ENCODE measurements at regions not wholly inside any gene's neighbourhood (a gene's known extent, or its start where the extent isn't known, plus 50 kb on each side); places are given as distances from the start of the nearest gene placed in this dataset.

DNA sequence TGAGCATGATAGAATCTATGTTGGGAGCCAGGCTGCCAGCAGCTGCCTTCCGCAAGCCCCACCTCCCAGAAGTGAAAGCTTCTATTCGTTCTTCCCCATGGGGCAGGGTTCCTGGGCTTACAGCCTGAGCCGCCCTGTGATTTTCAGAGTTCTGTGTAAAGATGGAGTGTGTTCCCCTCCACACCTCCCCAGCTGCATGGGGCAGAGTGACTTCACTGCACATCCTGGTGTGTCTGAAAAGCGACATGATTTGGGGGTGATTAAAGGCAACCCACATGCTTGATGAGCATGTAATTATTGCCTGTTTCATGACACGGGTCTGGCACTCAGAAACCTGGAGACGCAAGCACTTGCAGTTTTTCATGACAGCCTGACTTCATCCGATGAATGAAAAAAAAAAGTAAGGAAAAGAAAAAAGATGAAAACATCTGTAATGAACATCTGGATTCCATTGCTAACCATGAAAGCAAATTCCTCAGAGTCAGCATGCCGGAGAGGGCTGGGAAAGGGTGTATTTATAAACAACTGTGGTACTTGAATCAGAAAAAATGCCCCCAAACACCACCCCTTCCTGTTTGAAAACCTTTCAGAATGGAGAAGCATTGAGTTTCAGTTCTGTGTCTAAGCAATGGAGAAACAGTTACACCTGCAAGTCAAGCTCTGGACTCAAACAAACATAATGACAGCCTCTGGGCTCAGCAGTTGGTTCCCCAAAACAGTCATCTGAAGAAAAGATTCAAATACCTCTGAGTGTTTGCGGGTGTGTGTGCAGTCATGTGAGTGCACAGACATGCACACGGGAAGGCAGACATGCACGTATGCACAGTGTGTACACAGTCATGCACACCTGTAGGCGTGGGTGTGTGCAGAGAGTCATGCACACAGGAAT is 266.0 kb downstream of the ENGASE start:
- no peak overlapping the region for H3K27ac Mint-ChIP-seq
- no peaks in the 10 kb centered on the region for H3K9me3 Mint-ChIP-seq
- DNase-seq, result no peak
- H3K36me3 Mint-ChIP-seq (ENCODE audit: low read depth), result no peaks in the 10 kb centered on the region
- peaks cover 7% of the 10 kb centered on the region for H3K27me3 Mint-ChIP-seq
- intact Hi-C loops (cut with micrococcal nuclease), result no loop called here
- no peak overlapping the region for H3K4me3 Mint-ChIP-seq
- no peaks in the 10 kb centered on the region for H3K4me1 Mint-ChIP-seq

DNA sequence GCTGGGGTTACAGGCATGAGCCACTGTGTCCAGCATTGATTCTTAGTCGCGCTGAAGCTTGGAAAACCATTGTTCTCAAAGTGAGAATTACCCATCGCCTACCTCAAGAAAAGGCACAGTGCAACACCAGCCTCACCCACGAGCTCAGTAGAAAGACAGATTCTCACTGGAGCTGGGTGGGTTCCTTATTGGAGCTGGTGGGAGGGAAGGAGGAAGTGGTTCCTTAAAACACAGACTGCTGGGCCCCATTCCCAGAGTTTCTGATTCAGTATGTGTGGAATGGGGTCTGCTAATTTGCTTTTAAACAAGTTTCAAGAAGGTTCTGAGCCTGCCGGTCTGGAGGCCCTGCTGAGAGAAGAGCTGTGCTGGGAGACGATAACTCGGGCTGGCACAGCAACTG is 264.7 kb downstream of the ENGASE start:
- H3K9me3 Mint-ChIP-seq, result no peaks in the 10 kb centered on the region
- DNase-seq, result no peak
- no peak overlapping the region for H3K4me3 Mint-ChIP-seq
- H3K36me3 Mint-ChIP-seq (ENCODE audit: low read depth), result no peaks in the 10 kb centered on the region
- peaks cover 2% of the 10 kb centered on the region for H3K27me3 Mint-ChIP-seq
- no peaks in the 10 kb centered on the region for H3K4me1 Mint-ChIP-seq
- no peak overlapping the region for H3K27ac Mint-ChIP-seq
- intact Hi-C loops (cut with micrococcal nuclease), result no loop called here

DNA sequence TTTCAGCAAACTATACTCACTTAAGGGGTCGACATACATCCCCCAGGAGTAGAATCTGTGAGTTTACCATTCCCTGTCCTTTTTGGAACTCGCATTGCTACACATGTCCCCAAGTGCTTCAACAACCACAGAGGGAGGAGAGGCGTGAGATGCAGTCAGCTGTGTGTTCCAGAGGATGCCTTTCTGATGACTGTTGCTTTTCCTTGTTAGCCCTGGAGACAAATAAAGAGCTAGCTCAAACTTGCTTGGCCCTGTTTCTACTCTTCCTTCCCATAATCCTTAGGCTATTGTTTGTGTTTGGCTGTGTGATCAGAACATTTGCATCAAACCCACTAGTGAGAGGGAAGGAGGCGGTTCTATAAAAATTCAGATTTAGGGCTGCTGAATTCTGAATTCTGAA is 264.0 kb downstream of the ENGASE start:
- intact Hi-C loops (cut with micrococcal nuclease), result no loop called here
- H3K36me3 Mint-ChIP-seq (ENCODE audit: low read depth), result no peaks in the 10 kb centered on the region
- no peaks in the 10 kb centered on the region for H3K9me3 Mint-ChIP-seq
- no peak overlapping the region for H3K4me3 Mint-ChIP-seq
- no peaks in the 10 kb centered on the region for H3K4me1 Mint-ChIP-seq
- no peak overlapping the region for H3K27ac Mint-ChIP-seq
- no peak for DNase-seq
- peaks cover 2% of the 10 kb centered on the region for H3K27me3 Mint-ChIP-seq

- Mint-ChIP-seq H3K9me3 (no peaks in the 10 kb centered on the region), H3K27ac (no peak overlapping the region), H3K4me3 (no peak overlapping the region), H3K4me1 (no peaks in the 10 kb centered on the region), H3K27me3 (peaks cover 2% of the 10 kb centered on the region), H3K36me3 (ENCODE audit: low read depth) (no peaks in the 10 kb centered on the region)
- intact Hi-C loops (cut with micrococcal nuclease), result no loop called here
- DNase-seq, result no peak
Observed at GRCh38 chr17:79338152-79338551, 263.5 kb downstream of the ENGASE start.

DNA sequence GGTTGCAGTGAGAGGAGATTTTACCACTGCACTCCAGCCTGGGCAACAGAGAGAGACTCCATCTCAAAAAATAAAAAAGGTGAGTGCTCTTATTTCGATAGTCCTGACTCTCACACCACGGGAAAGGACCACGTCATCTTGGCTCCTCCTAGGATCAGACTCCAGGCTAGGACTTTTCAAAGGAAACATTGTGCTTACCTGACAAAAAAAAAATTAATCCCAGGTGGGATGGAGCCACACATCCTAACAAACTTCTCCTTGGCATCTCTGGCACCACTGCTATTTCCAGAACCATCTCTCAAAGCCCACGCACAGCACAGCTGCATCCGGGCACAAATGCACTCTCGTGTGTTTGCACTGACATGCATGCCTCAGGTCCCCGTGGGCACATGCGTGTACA is 262.4 kb downstream of the ENGASE start:
- no peak overlapping the region for H3K27ac Mint-ChIP-seq
- no peak for DNase-seq
- no peaks in the 10 kb centered on the region for H3K9me3 Mint-ChIP-seq
- no peak overlapping the region for H3K4me3 Mint-ChIP-seq
- H3K4me1 Mint-ChIP-seq, result no peaks in the 10 kb centered on the region
- no peaks in the 10 kb centered on the region for H3K36me3 Mint-ChIP-seq (ENCODE audit: low read depth)
- no peaks in the 10 kb centered on the region for H3K27me3 Mint-ChIP-seq
- intact Hi-C loops (cut with micrococcal nuclease), result no loop called here

DNA sequence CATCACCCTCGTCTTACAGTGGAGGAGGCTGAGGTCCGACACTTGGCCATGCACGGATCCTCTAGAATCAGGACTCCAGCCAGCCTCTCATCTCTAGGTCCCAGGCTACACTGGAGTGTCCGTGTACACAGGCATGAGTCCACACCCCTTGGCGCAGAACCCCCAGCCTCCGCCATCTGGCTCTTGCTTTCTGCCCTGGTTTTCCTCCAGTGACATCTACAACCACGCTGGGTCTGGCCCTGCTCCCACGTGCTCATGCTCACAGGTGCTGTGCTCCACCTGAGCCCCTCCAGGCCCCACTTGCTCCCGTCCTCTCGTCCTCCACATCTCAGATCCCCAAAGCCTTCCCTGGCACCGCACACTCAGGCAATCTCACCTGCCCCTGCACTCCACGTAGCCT is 260.8 kb downstream of the ENGASE start:
- no peak overlapping the region for H3K27ac Mint-ChIP-seq
- H3K27me3 Mint-ChIP-seq, result no peaks in the 10 kb centered on the region
- H3K9me3 Mint-ChIP-seq, result no peaks in the 10 kb centered on the region
- no peaks in the 10 kb centered on the region for H3K4me1 Mint-ChIP-seq
- no peak for DNase-seq
- H3K4me3 Mint-ChIP-seq, result no peak overlapping the region
- H3K36me3 Mint-ChIP-seq (ENCODE audit: low read depth), result no peaks in the 10 kb centered on the region
- intact Hi-C loops (cut with micrococcal nuclease), result no loop called here

- no peak overlapping the region for H3K4me3 Mint-ChIP-seq
- no peak overlapping the region for H3K27ac Mint-ChIP-seq
- H3K27me3 Mint-ChIP-seq, result no peaks in the 10 kb centered on the region
- H3K4me1 Mint-ChIP-seq, result no peaks in the 10 kb centered on the region
- H3K36me3 Mint-ChIP-seq (ENCODE audit: low read depth), result no peaks in the 10 kb centered on the region
- H3K9me3 Mint-ChIP-seq, result no peaks in the 10 kb centered on the region
- intact Hi-C loops (cut with micrococcal nuclease), result no loop called here
- no peak for DNase-seq
Observed at GRCh38 chr17:79332011-79332554, 257.5 kb downstream of the ENGASE start.

- Mint-ChIP-seq H3K4me1 (no peaks in the 10 kb centered on the region), H3K9me3 (no peaks in the 10 kb centered on the region), H3K4me3 (no peak overlapping the region), H3K27ac (no peak overlapping the region), H3K36me3 (ENCODE audit: low read depth) (no peaks in the 10 kb centered on the region), H3K27me3 (no peaks in the 10 kb centered on the region)
- no peak for DNase-seq
- intact Hi-C loops (cut with micrococcal nuclease), result no loop called here
Observed at GRCh38 chr17:79331492-79331891, 256.9 kb downstream of the ENGASE start.

DNA sequence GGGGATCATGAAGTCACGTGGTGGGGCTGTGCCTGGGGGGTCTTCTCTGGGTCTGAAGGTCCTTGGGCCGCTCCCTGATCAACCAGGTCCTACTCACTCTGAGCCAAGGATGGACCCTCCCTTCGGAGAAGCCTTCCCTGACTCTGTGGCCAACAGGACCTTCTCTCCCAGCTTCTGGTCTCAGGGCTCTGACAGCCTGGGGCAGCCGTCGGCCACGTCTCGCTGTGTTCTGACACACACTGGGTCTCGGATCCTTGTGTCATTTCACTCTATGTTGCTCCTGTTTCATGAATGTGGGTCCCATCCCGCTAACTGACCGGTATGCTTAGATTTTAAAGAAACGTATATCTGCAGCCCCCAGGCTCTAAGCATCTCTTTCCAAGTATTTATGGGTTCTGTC is 256.1 kb downstream of the ENGASE start:
- H3K9me3 Mint-ChIP-seq, result no peaks in the 10 kb centered on the region
- no peaks in the 10 kb centered on the region for H3K4me1 Mint-ChIP-seq
- intact Hi-C loops (cut with micrococcal nuclease), result no loop called here
- no peaks in the 10 kb centered on the region for H3K36me3 Mint-ChIP-seq (ENCODE audit: low read depth)
- DNase-seq, result no peak
- H3K4me3 Mint-ChIP-seq, result no peak overlapping the region
- no peak overlapping the region for H3K27ac Mint-ChIP-seq
- H3K27me3 Mint-ChIP-seq, result no peaks in the 10 kb centered on the region

DNA sequence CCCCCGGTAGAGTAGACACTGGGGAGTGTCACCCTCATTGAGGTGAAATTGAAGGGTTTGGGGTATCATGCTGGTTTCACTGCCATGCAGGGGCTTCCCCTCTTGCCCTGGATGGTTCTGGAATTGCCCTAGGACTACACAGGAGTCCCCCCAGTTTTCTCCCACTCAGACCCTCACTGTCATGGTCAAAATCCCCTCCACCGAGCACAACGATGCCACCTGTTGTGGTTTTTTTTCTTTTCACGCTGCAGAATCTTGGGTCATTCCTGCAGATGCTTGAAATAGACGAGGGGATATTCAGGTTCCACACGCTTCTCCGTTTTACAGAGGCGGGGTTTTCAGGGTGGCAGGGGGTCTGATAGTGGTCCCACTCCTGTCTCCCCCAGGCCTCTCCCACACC is 255.6 kb downstream of the ENGASE start:
- Mint-ChIP-seq H3K4me3 (no peak overlapping the region), H3K9me3 (no peaks in the 10 kb centered on the region), H3K27ac (no peak overlapping the region), H3K36me3 (ENCODE audit: low read depth) (no peaks in the 10 kb centered on the region), H3K4me1 (no peaks in the 10 kb centered on the region), H3K27me3 (no peaks in the 10 kb centered on the region)
- DNase-seq, result no peak
- intact Hi-C loops (cut with micrococcal nuclease), result no loop called here

- no peak overlapping the region for H3K4me3 Mint-ChIP-seq
- H3K27me3 Mint-ChIP-seq, result no peaks in the 10 kb centered on the region
- intact Hi-C loops (cut with micrococcal nuclease), result no loop called here
Observed at GRCh38 chr17:79326814-79327213, 252.2 kb downstream of the ENGASE start.

GRCh38 chr17:79325709-79326430 is 251.2 kb downstream of the ENGASE start:
- DNase-seq, result peak; percentile 59
- H3K4me1 Mint-ChIP-seq, result no peaks in the 10 kb centered on the region

More at GRCh38 chr17:79326814-79327213, 252.2 kb downstream of the ENGASE start:
- no peak overlapping the region for H3K27ac Mint-ChIP-seq
- no peak for DNase-seq
- no peaks in the 10 kb centered on the region for H3K9me3 Mint-ChIP-seq
- H3K4me1 Mint-ChIP-seq, result no peaks in the 10 kb centered on the region
- no peaks in the 10 kb centered on the region for H3K36me3 Mint-ChIP-seq (ENCODE audit: low read depth)

GRCh38 chr17:79324194-79324593 is 249.6 kb downstream of the ENGASE start:
- H3K9me3 Mint-ChIP-seq, result no peaks in the 10 kb centered on the region
- no peak overlapping the region for H3K4me3 Mint-ChIP-seq
- no peak overlapping the region for H3K27ac Mint-ChIP-seq
- intact Hi-C loops (cut with micrococcal nuclease), result no loop called here
- no peaks in the 10 kb centered on the region for H3K36me3 Mint-ChIP-seq (ENCODE audit: low read depth)
- peaks cover 2% of the 10 kb centered on the region for H3K27me3 Mint-ChIP-seq
- no peaks in the 10 kb centered on the region for H3K4me1 Mint-ChIP-seq
- DNase-seq, result no peak

More at GRCh38 chr17:79325709-79326430, 251.2 kb downstream of the ENGASE start:
- H3K27me3 Mint-ChIP-seq, result no peaks in the 10 kb centered on the region
- no peaks in the 10 kb centered on the region for H3K9me3 Mint-ChIP-seq
- H3K36me3 Mint-ChIP-seq (ENCODE audit: low read depth), result no peaks in the 10 kb centered on the region
- intact Hi-C loops (cut with micrococcal nuclease), result no loop called here
- no peak overlapping the region for H3K27ac Mint-ChIP-seq
- no peak overlapping the region for H3K4me3 Mint-ChIP-seq

DNA sequence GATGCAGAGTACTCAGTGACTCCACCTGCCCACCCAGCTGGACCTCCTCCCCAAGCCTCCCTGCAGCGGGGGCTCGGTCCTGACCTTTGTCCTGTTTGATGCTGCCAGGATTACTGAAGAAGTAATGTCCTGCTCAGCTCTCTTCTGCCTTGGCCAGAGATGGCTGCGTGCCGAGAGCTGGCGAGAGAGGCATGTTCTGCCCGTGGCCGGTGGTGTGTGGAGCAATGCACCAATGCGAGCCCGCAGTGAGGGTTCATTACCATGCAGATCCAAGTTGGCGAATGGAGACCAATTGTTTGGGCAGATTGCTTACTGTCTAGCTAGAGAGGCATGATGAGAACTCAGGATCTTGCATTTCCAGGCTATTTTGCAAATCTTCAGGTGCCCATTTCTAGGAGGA is 248.9 kb downstream of the ENGASE start:
- H3K27ac Mint-ChIP-seq, result no peak overlapping the region
- no peak for DNase-seq
- H3K27me3 Mint-ChIP-seq, result peaks cover 2% of the 10 kb centered on the region
- no peak overlapping the region for H3K4me3 Mint-ChIP-seq
- intact Hi-C loops (cut with micrococcal nuclease), result no loop called here
- H3K9me3 Mint-ChIP-seq, result no peaks in the 10 kb centered on the region
- no peaks in the 10 kb centered on the region for H3K4me1 Mint-ChIP-seq
- no peaks in the 10 kb centered on the region for H3K36me3 Mint-ChIP-seq (ENCODE audit: low read depth)
